ENCODE measurements at regions not wholly inside any gene's neighbourhood (a gene's known extent, or its start where the extent isn't known, plus 50 kb on each side); places are given as distances from the start of the nearest gene placed in this dataset.
A peak's percentile ranks its signal among the peaks of the same experiment; 100 is the strongest.

DNA sequence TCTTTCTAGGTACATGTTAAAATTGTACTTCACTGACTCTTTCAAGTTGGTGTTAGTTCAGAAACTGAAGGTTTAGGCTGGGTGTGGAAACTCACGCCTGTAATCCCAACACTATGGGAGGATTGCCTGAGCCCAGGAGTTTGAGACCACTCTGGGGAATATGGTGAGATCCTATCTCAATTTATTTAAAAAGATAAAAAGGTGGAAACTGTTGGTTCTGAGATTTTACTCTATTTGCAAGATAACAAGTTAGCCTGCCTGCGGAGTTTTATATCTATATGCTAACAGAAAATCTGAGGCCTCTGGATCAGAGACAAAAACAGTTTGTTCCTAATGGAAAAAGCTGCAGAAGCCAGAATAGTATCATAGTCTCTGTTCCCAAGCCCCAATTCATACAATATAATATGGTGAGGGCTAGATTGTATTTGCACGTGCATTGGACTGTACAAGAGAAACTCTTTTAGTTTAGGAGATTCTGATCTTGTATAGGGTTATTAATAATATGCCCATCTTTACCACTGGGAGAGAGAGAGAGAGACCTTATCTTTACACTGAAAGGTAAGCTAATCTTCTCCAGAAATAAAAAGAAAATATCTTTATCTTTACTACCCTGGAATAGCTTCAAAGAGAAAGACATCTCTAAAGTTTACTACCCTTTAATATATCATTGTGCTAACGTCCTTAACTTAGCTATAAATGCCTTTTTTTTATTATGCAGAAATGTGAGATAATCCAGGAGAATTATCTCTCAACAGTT, 1267.6 kb downstream of the OTOL1 start:
- DNase-seq (ENCODE audit: insufficient read length, low spot score): no peak
- FAIRE-seq: no peak
- no peak for TF ChIP-seq POLR2A (IDR thresholded peaks at IDR 0.05; ENCODE audit: low read depth, low read length)

DNA sequence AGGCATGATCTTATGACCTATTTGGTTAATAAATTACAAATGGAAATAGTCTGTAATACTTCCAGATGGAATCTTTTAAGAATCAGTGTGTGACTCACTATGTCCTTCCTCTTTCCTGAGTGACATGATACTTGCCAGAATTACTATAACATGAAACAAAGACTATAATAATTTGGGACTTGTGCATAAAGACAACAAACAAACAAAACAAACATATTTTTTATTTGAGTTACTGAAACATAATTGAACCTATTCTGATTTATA, 1268.1 kb downstream of the OTOL1 start:
- DNase-seq (ENCODE audit: insufficient read length, low spot score) (no peak), FAIRE-seq (no peak)
- no peak for TF ChIP-seq POLR2A (IDR thresholded peaks at IDR 0.05; ENCODE audit: low read depth, low read length)

DNA sequence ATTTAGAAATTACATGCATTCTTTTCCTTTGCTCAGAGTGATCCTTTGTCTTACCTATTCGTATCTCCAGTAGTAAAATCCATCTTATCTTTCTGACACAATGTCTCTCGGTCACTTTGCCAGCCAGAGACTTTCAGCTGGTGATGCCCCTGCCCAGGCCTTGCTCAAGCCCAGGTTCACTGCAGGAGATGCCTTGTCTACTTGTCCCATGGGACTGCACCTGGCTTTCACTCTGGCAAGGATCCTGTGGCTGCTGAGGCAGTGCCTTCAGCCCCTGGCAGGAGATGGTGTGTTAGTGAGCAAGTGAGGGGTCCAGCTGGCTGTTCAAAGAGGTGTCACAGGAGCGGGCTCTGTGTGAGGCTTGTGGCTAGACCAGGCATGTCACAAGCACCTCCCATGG, 1268.9 kb downstream of the OTOL1 start:
- DNase-seq (ENCODE audit: insufficient read length, low spot score): no peak
- no peak for TF ChIP-seq POLR2A (IDR thresholded peaks at IDR 0.05; ENCODE audit: low read depth, low read length)
- FAIRE-seq: no peak

DNA sequence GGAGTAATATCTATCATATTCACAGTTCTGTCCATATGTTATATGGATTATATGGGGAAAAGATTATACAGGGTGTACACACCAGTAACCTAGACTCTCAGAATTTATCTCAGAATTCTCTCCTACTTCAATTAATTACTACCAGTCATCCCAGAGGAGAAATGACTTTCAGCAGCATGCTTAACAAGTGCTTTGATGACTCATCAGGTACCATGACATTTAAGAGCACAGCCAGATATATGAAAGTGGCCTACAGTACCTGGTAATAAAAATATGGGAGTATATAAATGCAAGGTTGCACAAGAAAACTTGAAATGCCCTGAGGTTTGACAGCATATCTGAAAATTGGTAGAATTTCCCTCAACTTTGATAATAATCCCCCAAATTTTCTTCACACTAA, 1273.0 kb downstream of the OTOL1 start:
- DNase-seq (ENCODE audit: insufficient read length, low spot score) (no peak), FAIRE-seq (no peak)
- no peak for TF ChIP-seq POLR2A (IDR thresholded peaks at IDR 0.05; ENCODE audit: low read depth, low read length)

DNA sequence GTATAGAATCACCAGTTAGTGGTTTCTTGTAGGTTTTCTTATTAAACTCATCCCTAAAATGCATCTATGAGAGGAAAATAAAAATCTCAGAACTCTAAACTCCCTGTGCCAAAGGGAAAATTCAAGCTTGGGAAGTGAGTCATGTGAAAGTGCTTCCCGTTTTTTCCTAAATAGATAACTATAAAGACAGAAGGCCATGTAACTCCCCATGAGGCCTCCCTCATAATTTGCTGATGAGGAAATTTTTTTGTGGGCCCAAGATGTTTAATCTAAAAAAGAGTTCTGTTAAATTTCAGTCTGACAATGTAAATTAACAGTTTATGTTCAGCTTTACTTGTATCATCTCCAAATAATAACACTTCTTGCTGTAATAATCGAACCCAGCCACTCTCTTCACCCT, 1273.9 kb downstream of the OTOL1 start:
- no peak for TF ChIP-seq POLR2A (IDR thresholded peaks at IDR 0.05; ENCODE audit: low read depth, low read length)
- DNase-seq (ENCODE audit: insufficient read length, low spot score) (no peak), FAIRE-seq (peak; percentile 55)

DNA sequence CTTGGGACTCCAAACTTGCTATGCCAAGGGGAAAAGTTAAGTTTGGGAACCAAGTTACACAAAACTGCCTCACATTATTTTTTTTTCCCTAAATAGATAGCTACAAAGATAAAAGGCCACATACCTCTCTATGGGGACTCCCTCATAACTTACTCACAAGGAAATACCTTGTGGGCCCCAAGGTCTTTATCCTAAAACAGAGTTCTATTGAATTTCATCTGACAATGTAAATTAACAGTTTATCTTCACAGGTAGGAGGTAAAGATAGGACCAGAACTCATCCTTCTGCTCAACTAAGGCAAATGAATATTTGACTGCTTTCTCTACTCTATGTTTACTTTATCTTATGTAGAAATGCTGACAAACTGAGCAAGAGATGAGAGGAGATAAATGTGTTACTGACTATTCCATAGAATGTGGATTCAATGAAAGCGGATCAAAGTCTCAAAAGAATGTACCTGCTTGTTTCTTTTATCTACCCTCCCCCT, 1278.0 kb downstream of the OTOL1 start:
- no peak for FAIRE-seq
- TF ChIP-seq POLR2A (IDR thresholded peaks at IDR 0.05; ENCODE audit: low read depth, low read length): no peak
- DNase-seq (ENCODE audit: insufficient read length, low spot score): no peak

DNA sequence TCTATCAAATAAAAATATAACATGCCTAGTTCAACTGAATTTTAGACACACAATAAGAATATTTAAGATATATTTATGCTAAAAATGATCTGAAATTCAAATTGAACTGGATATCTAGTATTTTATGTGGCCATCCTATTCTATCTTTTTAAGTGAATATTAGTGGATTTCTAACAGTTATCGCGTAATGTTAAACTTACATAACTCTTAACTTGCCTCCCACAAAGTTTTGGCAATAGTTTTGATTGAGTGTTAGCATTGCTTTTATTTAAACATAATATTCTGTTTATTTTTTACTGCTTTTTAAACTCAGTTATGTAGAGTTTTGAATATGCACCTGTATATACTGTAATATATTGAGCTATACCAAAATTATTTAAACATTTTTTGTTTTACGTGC, 1279.5 kb downstream of the OTOL1 start:
- no peak for TF ChIP-seq POLR2A (IDR thresholded peaks at IDR 0.05; ENCODE audit: low read depth, low read length)
- no peak for DNase-seq (ENCODE audit: insufficient read length, low spot score)
- FAIRE-seq: no peak

DNA sequence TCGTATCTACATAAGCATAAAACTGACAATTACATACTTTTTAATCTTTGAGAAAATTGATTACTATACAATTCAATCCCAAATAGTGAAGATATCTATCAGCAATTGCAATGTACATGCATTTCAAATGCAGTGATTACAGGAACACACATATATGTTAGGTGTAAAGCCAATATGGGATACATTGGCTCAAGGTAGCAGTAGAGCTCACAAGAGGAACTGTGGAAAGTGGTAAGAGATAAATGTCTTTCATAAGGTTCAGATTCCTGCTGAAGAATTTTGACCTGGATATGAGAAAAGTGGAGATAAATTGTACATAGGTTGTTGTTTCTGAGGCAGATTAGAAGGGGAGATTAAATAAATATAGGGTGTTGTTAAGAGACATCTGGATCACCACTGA, 1280.5 kb downstream of the OTOL1 start:
- peak; percentile 77 for FAIRE-seq
- no peak for TF ChIP-seq POLR2A (IDR thresholded peaks at IDR 0.05; ENCODE audit: low read depth, low read length)
- no peak for DNase-seq (ENCODE audit: insufficient read length, low spot score)

DNA sequence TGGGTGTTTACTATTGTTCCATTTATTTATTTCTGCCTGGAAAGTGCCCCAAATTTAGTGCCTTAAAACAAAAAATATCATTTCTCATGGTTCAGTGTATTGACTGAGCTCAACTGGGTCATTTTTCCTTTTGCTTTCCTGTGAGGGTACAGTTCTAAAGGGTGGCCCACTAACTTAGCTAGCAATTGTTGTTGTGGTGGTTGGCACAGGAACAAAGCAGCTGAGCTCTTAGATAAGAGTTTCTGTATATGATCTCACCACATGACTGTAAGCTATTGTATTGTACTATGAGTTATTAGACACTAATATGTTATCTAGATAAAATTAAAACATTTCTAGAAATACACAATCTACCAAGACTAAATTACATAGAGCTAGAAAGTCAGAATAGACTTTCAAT, 1283.7 kb downstream of the OTOL1 start:
- FAIRE-seq (no peak), DNase-seq (ENCODE audit: insufficient read length, low spot score) (no peak)
- no peak for TF ChIP-seq POLR2A (IDR thresholded peaks at IDR 0.05; ENCODE audit: low read depth, low read length)

DNA sequence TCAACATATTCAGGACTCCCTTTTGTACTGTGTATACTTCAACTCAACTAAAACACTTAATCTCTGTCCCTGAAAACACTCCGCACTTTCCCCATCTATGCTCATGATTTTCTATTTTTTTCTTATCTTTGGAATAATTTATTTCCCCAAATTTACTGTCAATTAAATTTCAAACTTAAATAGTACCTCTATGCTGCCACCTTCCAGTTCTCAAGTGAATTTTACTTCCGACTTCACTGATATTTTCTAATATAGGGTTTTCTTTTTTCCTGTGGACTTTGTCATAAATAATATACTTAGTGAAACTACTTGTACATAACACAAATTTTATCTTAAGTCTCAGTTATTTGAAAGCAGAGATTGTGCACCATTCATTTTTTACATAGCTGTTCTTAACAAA, 1303.3 kb downstream of the OTOL1 start:
- FAIRE-seq (no peak), DNase-seq (ENCODE audit: insufficient read length, low spot score) (no peak)
- no peak for TF ChIP-seq POLR2A (IDR thresholded peaks at IDR 0.05; ENCODE audit: low read depth, low read length)

DNA sequence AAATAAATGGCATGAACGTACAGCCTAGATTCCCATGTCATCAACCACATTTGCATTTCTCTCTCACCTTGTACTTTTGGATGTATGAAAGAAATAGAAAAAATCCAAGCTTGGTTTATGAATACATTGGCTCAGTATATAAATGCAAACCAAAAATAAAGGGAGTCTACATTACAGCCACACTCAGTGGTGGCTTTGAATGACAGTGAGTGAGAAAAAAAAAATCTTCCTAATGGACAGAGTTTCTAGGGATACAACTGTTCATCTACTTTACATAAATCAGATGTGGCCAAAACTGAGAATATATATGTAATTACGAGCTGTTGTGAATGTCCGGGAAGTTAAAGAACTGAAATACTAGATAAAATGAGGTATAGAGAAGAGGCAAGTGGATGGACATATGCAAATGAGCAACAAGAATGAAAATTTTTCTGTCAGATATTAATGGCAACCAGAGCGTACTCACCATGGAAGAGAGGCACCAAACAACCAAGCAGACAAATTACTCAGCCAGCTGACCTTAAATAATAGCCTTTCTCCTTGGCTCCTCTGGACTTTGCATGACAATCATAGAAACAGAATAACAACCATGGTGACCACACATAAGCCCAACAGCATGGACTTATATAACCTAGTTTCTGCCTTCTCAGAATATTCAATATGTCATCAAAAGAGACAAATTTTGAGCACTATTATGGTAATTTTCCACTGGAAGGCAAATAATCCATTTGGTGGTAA, 1305.8 kb downstream of the OTOL1 start:
- TF ChIP-seq POLR2A (IDR thresholded peaks at IDR 0.05; ENCODE audit: low read depth, low read length): no peak
- no peak for DNase-seq (ENCODE audit: insufficient read length, low spot score)
- FAIRE-seq: no peak

DNA sequence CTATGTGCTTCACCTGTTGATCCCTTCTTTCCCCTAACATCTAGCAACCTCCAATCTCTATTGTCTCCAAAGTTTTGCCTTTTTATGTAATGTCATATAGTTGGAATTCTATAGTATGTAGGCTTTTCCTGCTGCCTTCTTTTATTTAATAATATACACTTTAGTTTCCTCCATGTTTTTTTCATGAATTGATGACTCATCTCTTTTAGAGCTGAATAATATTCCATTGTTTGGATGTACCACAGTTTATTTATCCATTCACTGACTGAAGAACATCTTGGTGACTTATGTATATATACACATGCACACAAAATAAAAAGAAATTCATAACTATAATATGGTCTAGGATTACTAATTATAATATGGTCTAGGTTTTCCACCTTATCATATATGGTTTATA, 1314.2 kb downstream of the OTOL1 start:
- no peak for TF ChIP-seq POLR2A (IDR thresholded peaks at IDR 0.05; ENCODE audit: low read depth, low read length)
- FAIRE-seq (no peak), DNase-seq (ENCODE audit: insufficient read length, low spot score) (no peak)

DNA sequence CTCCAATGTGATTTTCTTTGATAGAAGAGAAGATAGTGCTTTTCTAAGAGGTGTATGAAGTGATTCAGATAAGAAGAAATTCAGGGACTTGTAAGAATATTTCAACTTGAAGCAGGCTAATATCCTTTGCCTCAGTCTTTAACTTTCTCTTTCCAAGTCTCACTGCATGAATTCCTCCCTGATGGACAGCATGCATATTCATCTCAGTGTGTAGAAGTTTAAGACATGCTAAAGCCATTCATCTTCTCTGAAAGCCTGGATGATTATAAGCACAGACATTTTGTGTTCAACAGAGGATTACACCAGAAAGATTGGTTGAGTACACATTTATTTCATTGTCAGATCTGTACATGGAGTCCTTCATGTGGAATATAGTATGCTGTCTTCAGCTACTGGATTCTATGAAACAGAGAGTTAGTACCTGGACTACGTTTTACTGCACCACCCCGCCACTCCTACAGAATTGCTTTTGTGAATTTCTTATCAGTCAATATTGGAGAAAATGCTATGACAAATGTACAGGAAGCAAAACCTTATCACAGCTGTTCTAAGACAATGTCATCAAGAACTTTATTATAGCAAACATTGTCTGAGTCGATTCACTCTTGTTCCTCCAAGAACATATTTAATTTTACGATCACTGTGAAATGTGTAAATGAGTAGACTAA, 1346.1 kb downstream of the OTOL1 start:
- no peak for TF ChIP-seq POLR2A (IDR thresholded peaks at IDR 0.05; ENCODE audit: low read depth, low read length)
- FAIRE-seq (peak; percentile 15), DNase-seq (ENCODE audit: insufficient read length, low spot score) (no peak)

DNA sequence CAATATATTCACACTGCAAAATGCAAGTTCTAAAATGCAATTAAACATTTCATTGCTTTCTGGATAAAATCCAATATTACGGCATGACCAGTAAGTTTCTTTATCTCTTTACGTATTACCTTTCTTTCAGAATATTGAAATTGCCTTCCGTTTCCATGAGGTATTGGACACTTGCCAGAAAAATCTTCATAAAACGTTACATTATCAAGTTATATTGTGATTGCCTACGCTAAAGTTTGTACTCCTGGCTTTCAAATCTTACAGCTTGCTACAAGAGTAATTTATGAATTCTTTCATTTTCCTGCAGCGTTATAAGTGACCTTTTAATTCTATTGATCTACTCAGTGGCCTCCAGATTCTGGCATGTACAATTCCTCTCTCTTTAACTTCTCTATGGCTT, 1349.3 kb downstream of the OTOL1 start:
- no peak for TF ChIP-seq POLR2A (IDR thresholded peaks at IDR 0.05; ENCODE audit: low read depth, low read length)
- FAIRE-seq (no peak), DNase-seq (ENCODE audit: insufficient read length, low spot score) (no peak)

DNA sequence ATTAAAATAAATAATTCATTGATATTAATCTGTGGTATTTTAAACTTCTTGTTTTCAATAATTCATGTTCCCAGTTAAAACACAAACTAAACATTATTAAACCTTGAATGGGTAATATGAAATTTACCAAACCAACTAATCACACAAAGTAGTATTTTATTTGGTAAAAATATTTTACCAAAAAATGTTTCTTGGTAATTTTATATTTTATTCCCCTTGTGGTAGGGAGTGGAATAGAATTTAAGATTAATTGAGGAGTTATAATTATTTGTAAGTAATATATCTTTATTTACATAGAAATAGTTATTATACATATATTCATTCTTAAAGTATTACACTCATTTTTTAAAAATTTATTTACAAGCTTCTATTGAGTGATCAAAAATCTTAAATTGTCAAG, 1350.9 kb downstream of the OTOL1 start:
- FAIRE-seq: no peak
- no peak for TF ChIP-seq POLR2A (IDR thresholded peaks at IDR 0.05; ENCODE audit: low read depth, low read length)

More for the DNA sequence above, 1350.9 kb downstream of the OTOL1 start:
- no peak for DNase-seq (ENCODE audit: insufficient read length, low spot score)
